Adrenal gland (tissue), 5 donors: ENCODE measurements at regions not wholly inside any gene's neighbourhood (a gene's known extent, or its start where the extent isn't known, plus 50 kb on each side); places are given as distances from the start of the nearest gene placed in this dataset.

Experiments
- CTCF ChIP-seq, 6 experiments: fragments of 450-650 bp in 4 of 6; fragments of 200-600 bp in 2 of 6; sonication (generic) in 1 of 6; IDR thresholded peaks; 1 replicate in 5 of 6; 2 replicates in 1 of 6; pipeline versions ENCODE4 v1.5.1 to v1.8.0; 2016 to 2021; ENCODE audit warnings: antibody characterized with exemption in 6 of 6, mild to moderate bottlenecking in 2 of 6, moderate library complexity in 1 of 6
- POLR2A ChIP-seq, 2 donors: fragments of 450-650 bp; IDR thresholded peaks; one replicate each; pipeline ENCODE4 v1.6.1; 2017; ENCODE audit warnings: antibody characterized with exemption in 2 of 2, mild to moderate bottlenecking in 2 of 2, moderate library complexity in 1 of 2
- donor health status: DM: no; HTN: no; CAD: no.

GRCh38 chr1:208714323-208714722 is 470.1 kb upstream of the PLXNA2 start:
- TF ChIP-seq CTCF (IDR thresholded peaks at IDR 0.05) (no peak), POLR2A (IDR thresholded peaks at IDR 0.05) (no peak)
